H1 (cell line): ENCODE measurements at regions not wholly inside any gene's neighbourhood (a gene's known extent, or its start where the extent isn't known, plus 50 kb on each side); places are given as distances from the start of the nearest gene placed in this dataset.

Source experiments
- CTCF ChIA-PET: fragments of 300-600 bp; sonication (Branson Sonifier 250); formaldehyde crosslinking; loops from one replicate; lab custom pipeline; 2021; ENCODE audit not compliant: partially characterized antibody; lab: Charles Lee
- POLR2A ChIA-PET: fragments of 300-600 bp; sonication (Branson Sonifier 250); formaldehyde crosslinking; loops from one replicate; lab custom pipeline; 2021; ENCODE audit warnings: inconsistent platforms; ENCODE audit not compliant: partially characterized antibody; lab: Charles Lee
- DNase-seq, 2 experiments: peaks; one replicate each; pipeline versions ENCODE4 v3.0.0 to v3.0.0-alpha.2; 2010 to 2022; ENCODE audit warnings: low spot score in 2 of 2, low read depth in 1 of 2, mixed read lengths in 1 of 2
- FAIRE-seq: peaks from 2 replicates; lab custom pipeline; 2011; peaks lifted over from hg19 to GRCh38; lab: Jason Lieb, UNC
- H2AFZ ChIP-seq: 2 replicates; pipeline ENCODE4 v1.8.1; 2012; ENCODE audit warnings: low read length, inconsistent platforms
- H2AK5ac ChIP-seq: 2 replicates; pipeline ENCODE4 v1.6.1; 2013; ENCODE audit warnings: low read depth, low read length
- H2BK120ac ChIP-seq: replicated peaks from 2 replicates; pipeline ENCODE3; 2013; ENCODE audit warnings: low read depth, low read length, inconsistent platforms
- H2BK12ac ChIP-seq: 2 replicates; pipeline ENCODE4 v1.6.1; 2013; ENCODE audit warnings: low read depth, low read length
- H2BK15ac ChIP-seq: 2 replicates; pipeline ENCODE4 v1.6.1; 2013; ENCODE audit warnings: low read length
- H2BK20ac ChIP-seq: 2 replicates; pipeline ENCODE4 v1.6.1; 2013; ENCODE audit warnings: low read length
- H2BK5ac ChIP-seq: 2 replicates; pipeline ENCODE4 v1.6.1; 2013; ENCODE audit warnings: low read depth, low read length
- H3K14ac ChIP-seq: 2 replicates; pipeline ENCODE4 v1.6.1; 2013; ENCODE audit warnings: inconsistent platforms; ENCODE audit not compliant: insufficient read length
- H3K18ac ChIP-seq: 2 replicates; pipeline ENCODE4 v1.6.1; 2013; ENCODE audit warnings: low read length; ENCODE audit errors: extremely low read depth
- H3K23ac ChIP-seq: 2 replicates; pipeline ENCODE4 v1.6.1; 2013; ENCODE audit warnings: inconsistent platforms; ENCODE audit not compliant: insufficient read length
- H3K23me2 ChIP-seq: 2 replicates; pipeline ENCODE4 v1.6.1; 2013; ENCODE audit warnings: low read depth, low read length
- H3K27ac ChIP-seq: 2 replicates; pipeline ENCODE4 v1.6.1; 2011; ENCODE audit warnings: low read depth, low read length, inconsistent platforms
- H3K27me3 ChIP-seq, 4 experiments: replicated peaks in 1 of 4; 1 replicate in 1 of 4; 2 replicates in 3 of 4; pipeline versions ENCODE4 v1.6.1 to v1.8.1; 2011 to 2013; ENCODE audit warnings: low read length in 3 of 4, mild to moderate bottlenecking in 3 of 4, inconsistent platforms in 2 of 4, mixed read lengths in 2 of 4, moderate library complexity in 1 of 4; ENCODE audit not compliant: control insufficient read depth in 3 of 4, insufficient read depth in 3 of 4; ENCODE audit errors: extremely low read depth in 1 of 4
- H3K36me3 ChIP-seq, 4 experiments: 2 replicates each; pipeline versions ENCODE4 v1.6.1 to v1.8.1; 2011 to 2013; ENCODE audit warnings: mild to moderate bottlenecking in 4 of 4, low read length in 3 of 4, moderate library complexity in 2 of 4, control low read depth in 1 of 4, inconsistent platforms in 1 of 4; ENCODE audit not compliant: insufficient read depth in 4 of 4, control insufficient read depth in 2 of 4
- H3K4ac ChIP-seq: replicated peaks from 2 replicates; pipeline ENCODE3; 2013; ENCODE audit warnings: low read length, low read depth, mixed read lengths, inconsistent platforms; ENCODE audit not compliant: insufficient read length
- H3K4me1 ChIP-seq, 4 experiments: replicated peaks in 1 of 4; 1 replicate in 1 of 4; 2 replicates in 3 of 4; pipeline versions ENCODE4 v1.6.1 to v1.8.1; 2011 to 2013; ENCODE audit warnings: low read length in 3 of 4, inconsistent platforms in 2 of 4, mixed read lengths in 1 of 4; ENCODE audit not compliant: insufficient read depth in 4 of 4, control insufficient read depth in 3 of 4
- H3K4me2 ChIP-seq, 2 experiments: 2 replicates each; pipeline versions ENCODE4 v1.6.1 to v1.8.1; 2011 to 2013; ENCODE audit warnings: low read depth in 2 of 2, low read length in 2 of 2, control low read depth in 1 of 2, inconsistent platforms in 1 of 2, mild to moderate bottlenecking in 1 of 2; ENCODE audit not compliant: insufficient read depth in 1 of 2
- H3K4me3 ChIP-seq, 4 experiments: fragments of 200-600, 300-600 bp in 1 of 4; sonication (generic), shearing (Covaris generic), sonication (Bioruptor Twin) in 1 of 4; 2 replicates each; pipeline versions ENCODE4 v1.5.1 to v1.8.1; 2011 to 2016; ENCODE audit warnings: low read length in 4 of 4, low read depth in 3 of 4, control low read depth in 2 of 4, inconsistent platforms in 2 of 4, mild to moderate bottlenecking in 2 of 4, mixed read lengths in 1 of 4, moderate library complexity in 1 of 4; ENCODE audit not compliant: insufficient read depth in 2 of 4; ENCODE audit errors: extremely low read depth in 1 of 4
- H3K56ac ChIP-seq: replicated peaks from 2 replicates; pipeline ENCODE3; 2013; ENCODE audit warnings: low read depth, mild to moderate bottlenecking, mixed read lengths, low read length, inconsistent platforms; ENCODE audit not compliant: insufficient read length
- H3K79me1 ChIP-seq: 2 replicates; pipeline ENCODE4 v1.6.1; 2013; ENCODE audit warnings: low read depth, low read length, control low read depth
- H3K79me2 ChIP-seq, 2 experiments: 2 replicates each; pipeline versions ENCODE4 v1.6.1 to v1.8.1; 2012 to 2013; ENCODE audit warnings: low read length in 2 of 2, mild to moderate bottlenecking in 2 of 2, inconsistent platforms in 1 of 2; ENCODE audit not compliant: insufficient read depth in 2 of 2, control insufficient read depth in 1 of 2
- H3K9ac ChIP-seq, 4 experiments: replicated peaks in 1 of 4; 1 replicate in 1 of 4; 2 replicates in 3 of 4; pipeline versions ENCODE4 v1.6.1 to v1.8.1; 2011 to 2013; ENCODE audit warnings: low read depth in 3 of 4, low read length in 3 of 4, control low read depth in 2 of 4, mild to moderate bottlenecking in 2 of 4, moderate library complexity in 2 of 4, inconsistent platforms in 1 of 4; ENCODE audit errors: extremely low read depth in 1 of 4
- H3K9me3 ChIP-seq, 2 experiments: 2 replicates each; pipeline versions ENCODE4 v1.6.1 to v1.8.1; 2012 to 2013; ENCODE audit warnings: mild to moderate bottlenecking in 2 of 2, moderate library complexity in 2 of 2, control low read depth in 1 of 2, inconsistent platforms in 1 of 2, low read depth in 1 of 2, low read length in 1 of 2, mixed read lengths in 1 of 2; ENCODE audit not compliant: insufficient read depth in 2 of 2
- H4K20me1 ChIP-seq, 2 experiments: replicated peaks in 1 of 2; 2 replicates each; pipeline versions ENCODE3 to v1.8.1; 2011 to 2013; ENCODE audit warnings: inconsistent platforms in 2 of 2, low read length in 2 of 2, mild to moderate bottlenecking in 1 of 2; ENCODE audit not compliant: insufficient read depth in 2 of 2, control insufficient read depth in 1 of 2
- H4K5ac ChIP-seq: 2 replicates; pipeline ENCODE4 v1.6.1; 2013; ENCODE audit warnings: low read length, low read depth, mixed read lengths, inconsistent platforms; ENCODE audit not compliant: insufficient read length
- H4K8ac ChIP-seq: 2 replicates; pipeline ENCODE4 v1.8.0; 2013; ENCODE audit warnings: mild to moderate bottlenecking, moderate library complexity, low read length, inconsistent platforms; ENCODE audit not compliant: insufficient read depth; ENCODE audit errors: extremely low read depth
- H4K91ac ChIP-seq: replicated peaks from 2 replicates; pipeline ENCODE3; 2013; ENCODE audit warnings: low read length, mixed read lengths, inconsistent platforms; ENCODE audit not compliant: insufficient read length
- RXRA ChIP-seq: IDR thresholded peaks from 2 replicates; pipeline ENCODE4 v1.6.1; 2011; ENCODE audit warnings: low read depth, mild to moderate bottlenecking, low read length, moderate library complexity; ENCODE audit not compliant: insufficient read depth
- WGBS, 2 experiments: shearing (Covaris generic) in 1 of 2; methylation state at CpG; one replicate each; pipeline versions ENCODE4 v1.1.6 to v1.1.7; 2013 to 2015; ENCODE audit warnings: low lambda C conversion rate in 2 of 2, mixed read lengths in 2 of 2, inconsistent platforms in 1 of 2, low coverage in 1 of 2, missing lambda C conversion rate in 1 of 2; ENCODE audit not compliant: insufficient replicate concordance in 2 of 2, insufficient coverage in 1 of 2, insufficient read length in 1 of 2; ENCODE audit errors: extremely low coverage in 1 of 2, missing lambda C conversion rate in 1 of 2; 5-methylcytosine and 5-hydroxymethylcytosine counted together

DNA sequence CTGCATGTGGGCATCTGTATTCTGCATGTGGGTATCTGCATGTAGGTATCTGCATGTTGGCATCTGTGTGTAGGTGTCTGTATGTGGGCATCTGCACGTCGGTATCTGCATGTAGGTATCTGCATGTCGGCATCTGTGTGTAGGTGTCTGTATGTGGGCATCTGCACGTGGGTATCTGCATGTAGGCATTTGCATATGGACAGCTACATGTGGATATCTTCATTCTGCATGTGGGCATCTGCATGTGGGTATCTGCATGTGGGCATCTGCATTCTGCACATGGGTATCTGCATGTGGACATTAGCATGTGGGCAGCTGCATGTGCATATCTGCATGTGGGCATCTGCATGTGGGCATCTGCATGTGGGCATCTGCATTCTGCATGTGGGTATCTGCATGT, 537.4 kb downstream of the RNF144A start:
- Histone ChIP-seq H2BK12ac (no peak overlapping the region), H3K4me3 (no peak overlapping the region), H4K20me1 (no peaks in the 10 kb centered on the region), H3K9ac (no peak overlapping the region), H2AFZ (no peak overlapping the region), H3K27me3 (no peaks in the 10 kb centered on the region), H3K56ac (no peak overlapping the region), H4K8ac (no peak overlapping the region), H2BK20ac (no peak overlapping the region), H3K23me2 (no peaks in the 10 kb centered on the region), H4K91ac (no peak overlapping the region), H3K18ac (no peak overlapping the region), H3K14ac (no peak overlapping the region), H3K36me3 (no peaks in the 10 kb centered on the region), H4K5ac (no peak overlapping the region), H2BK120ac (no peak overlapping the region), H3K4me1 (peaks cover 0 to 10% (median 1%) of the 10 kb centered on the region in 4 experiments; a peak in 3 of 7 replicates), H3K27ac (no peak overlapping the region), H3K79me2 (no peaks in the 10 kb centered on the region), H2BK15ac (no peak overlapping the region), H3K79me1 (no peaks in the 10 kb centered on the region), H3K23ac (no peak overlapping the region), H3K9me3 (no peaks in the 10 kb centered on the region), H3K4me2 (no peak overlapping the region), H2AK5ac (no peak overlapping the region), H3K4ac (no peak overlapping the region), H2BK5ac (no peak overlapping the region)
- FAIRE-seq: no peak
- CTCF ChIA-PET: interaction anchor here (0.7 kb wide), 1 partner anchor 212 kb away, joined by 3 read pairs; no protein-coding TSS in a partner anchor
- DNase-seq: no peak
- 64% methylated on average over 4 of the region's 4 CpGs; no CpG with 5 or more reads in 1 of the 2 experiments for WGBS, 2 experiments
- TF ChIP-seq RXRA: no peak
- POLR2A ChIA-PET: interaction anchor here (0.6 kb wide), 1 partner anchor 24 kb away, joined by 3 read pairs; no protein-coding TSS in a partner anchor
